ENCODE measurements at regions not wholly inside any gene's neighbourhood (a gene's known extent, or its start where the extent isn't known, plus 50 kb on each side); places are given as distances from the start of the nearest gene placed in this dataset.

GRCh38 chr11:97557399-97557798, 1167.6 kb downstream of the JRKL start:
- no peak for TF ChIP-seq FOXM1 (IDR thresholded peaks at IDR 0.05; ENCODE audit: borderline replicate concordance)
- TF ChIP-seq LEF1 (IDR thresholded peaks at IDR 0.05; ENCODE audit: borderline replicate concordance) = no peak
- no peak for TF ChIP-seq SP1 (IDR thresholded peaks at IDR 0.05)
- no peak for TF ChIP-seq BHLHE40 (IDR thresholded peaks at IDR 0.05; ENCODE audit: borderline replicate concordance)
- TF ChIP-seq FOXA1 (IDR thresholded peaks at IDR 0.05) = no peak
- no peak for TF ChIP-seq L3MBTL2 (conservative IDR thresholded peaks at IDR 0.05)
- no peak for TF ChIP-seq TARDBP (IDR thresholded peaks at IDR 0.05)
- TF ChIP-seq HDGF (IDR thresholded peaks at IDR 0.05; ENCODE audit: borderline replicate concordance) = no peak
- TF ChIP-seq NFRKB (IDR thresholded peaks at IDR 0.05) = no peak
- TF ChIP-seq ELF4 (IDR thresholded peaks at IDR 0.05) = no peak
- no peak for TF ChIP-seq SUZ12 (IDR thresholded peaks at IDR 0.05)
- TF ChIP-seq PKNOX1 (IDR thresholded peaks at IDR 0.05) = no peak
